Mesendoderm (in vitro differentiated cells): ENCODE measurements at regions not wholly inside any gene's neighbourhood (a gene's known extent, or its start where the extent isn't known, plus 50 kb on each side); places are given as distances from the start of the nearest gene placed in this dataset.

Source experiments
- DNase-seq: peaks from one replicate; pipeline ENCODE4 v3.0.0; 2013
- H2AK5ac ChIP-seq: 2 replicates; pipeline ENCODE4 v1.6.1; 2013; ENCODE audit warnings: low read length, inconsistent platforms
- H2BK120ac ChIP-seq: 2 replicates; pipeline ENCODE4 v1.6.1; 2013; ENCODE audit warnings: low read depth, mild to moderate bottlenecking, low read length, moderate library complexity, mixed read lengths
- H2BK15ac ChIP-seq: replicated peaks from 2 replicates; pipeline ENCODE4 v1.6.1; 2013; ENCODE audit warnings: low read depth, mild to moderate bottlenecking, moderate library complexity
- H2BK5ac ChIP-seq: 2 replicates; pipeline ENCODE4 v1.6.1; 2013; ENCODE audit warnings: low read length, inconsistent platforms
- H3K18ac ChIP-seq: 2 replicates; pipeline ENCODE4 v1.6.1; 2013; ENCODE audit warnings: mild to moderate bottlenecking, low read length, mixed read lengths
- H3K23ac ChIP-seq: one replicate; pipeline ENCODE4 v1.6.1; 2013; ENCODE audit warnings: low read length
- H3K27ac ChIP-seq: 2 replicates; pipeline ENCODE4 v1.5.1; 2013; ENCODE audit warnings: low read depth, mild to moderate bottlenecking, inconsistent platforms, low read length, moderate library complexity
- H3K27me3 ChIP-seq: 2 replicates; pipeline ENCODE4 v1.6.1; 2013; ENCODE audit warnings: low read length, control low read depth, mild to moderate bottlenecking, inconsistent platforms; ENCODE audit not compliant: insufficient read depth, poor library complexity
- H3K36me3 ChIP-seq: 2 replicates; pipeline ENCODE4 v1.6.1; 2013; ENCODE audit warnings: low read length, inconsistent platforms; ENCODE audit not compliant: control insufficient read depth, insufficient read depth
- H3K4ac ChIP-seq: one replicate; pipeline ENCODE4 v1.6.1; 2013; ENCODE audit warnings: low read depth, mild to moderate bottlenecking, low read length, moderate library complexity
- H3K4me1 ChIP-seq: 2 replicates; pipeline ENCODE4 v1.6.1; 2013; ENCODE audit warnings: low read depth, low read length, inconsistent platforms; ENCODE audit not compliant: control insufficient read depth
- H3K4me2 ChIP-seq: 2 replicates; pipeline ENCODE4 v1.6.1; 2013; ENCODE audit warnings: low read length
- H3K4me3 ChIP-seq: 2 replicates; pipeline ENCODE4 v1.5.1; 2013; ENCODE audit warnings: mild to moderate bottlenecking, low read length
- H3K56ac ChIP-seq: one replicate; pipeline ENCODE4 v1.6.1; 2013; ENCODE audit warnings: low read length
- H3K79me1 ChIP-seq: 2 replicates; pipeline ENCODE4 v1.6.1; 2013; ENCODE audit warnings: low read length, inconsistent platforms
- H3K79me2 ChIP-seq: 2 replicates; pipeline ENCODE4 v1.6.1; 2013; ENCODE audit warnings: mild to moderate bottlenecking, low read length; ENCODE audit not compliant: control insufficient read depth, insufficient read depth
- H3K9ac ChIP-seq: 2 replicates; pipeline ENCODE4 v1.6.1; 2013; ENCODE audit warnings: low read length, inconsistent platforms
- H4K5ac ChIP-seq: one replicate; pipeline ENCODE4 v1.6.1; 2013; ENCODE audit warnings: low read length
- H4K8ac ChIP-seq: one replicate; pipeline ENCODE4 v1.6.1; 2013; ENCODE audit warnings: low read depth, mild to moderate bottlenecking, control low read depth, low read length, moderate library complexity
- WGBS: extraction: QIAGEN DNeasy Blood & Tissue Kit; methylation state at CpG from one replicate; pipeline ENCODE4 v1.1.7; 2013; ENCODE audit warnings: low lambda C conversion rate, missing lambda C conversion rate; ENCODE audit not compliant: insufficient coverage; ENCODE audit errors: extremely low coverage; 5-methylcytosine and 5-hydroxymethylcytosine counted together

DNA sequence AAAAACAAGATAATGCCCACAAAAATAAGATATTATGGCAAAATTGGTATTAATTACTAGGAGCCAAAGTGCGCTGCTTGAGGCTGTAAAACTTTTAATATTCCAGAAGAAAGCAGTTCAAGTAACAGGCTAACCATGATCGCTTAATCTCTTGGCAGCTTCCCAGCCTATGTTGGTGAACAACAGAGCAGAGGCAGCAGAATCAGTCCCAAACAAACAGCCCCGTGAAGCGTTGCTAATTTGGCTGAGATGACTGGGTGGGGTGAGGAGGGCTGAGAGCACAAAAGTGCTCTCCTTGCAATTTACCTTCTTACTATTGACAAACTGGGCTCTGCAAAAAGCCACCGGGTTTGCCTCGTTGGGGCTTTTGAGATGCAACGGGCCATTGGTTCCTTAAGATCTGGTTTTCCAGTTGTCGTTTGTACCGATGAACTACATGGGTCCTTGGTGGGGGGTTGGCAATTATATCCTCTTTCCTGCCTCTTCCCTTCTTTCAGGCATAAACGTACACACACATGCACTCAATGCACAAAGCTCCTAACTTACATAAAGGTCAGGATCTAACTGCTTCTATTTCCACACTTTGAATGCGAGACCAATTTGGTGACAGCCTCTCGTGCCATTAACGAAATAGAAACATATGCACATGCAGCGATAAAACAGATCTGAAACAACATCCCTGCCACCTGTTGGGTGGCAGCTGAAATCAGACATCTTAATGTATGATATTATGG is 407.6 kb upstream of the CADM1 start:
- no peak overlapping the region for H3K4ac ChIP-seq
- H4K5ac ChIP-seq, result no peak overlapping the region
- H4K8ac ChIP-seq, result no peak overlapping the region
- no peaks in the 10 kb centered on the region for H3K27me3 ChIP-seq
- H3K4me3 ChIP-seq, result no peak overlapping the region
- no peaks in the 10 kb centered on the region for H3K36me3 ChIP-seq
- H3K79me1 ChIP-seq, result no peaks in the 10 kb centered on the region
- no peaks in the 10 kb centered on the region for H3K4me1 ChIP-seq
- no peak overlapping the region for H2BK15ac ChIP-seq
- H3K56ac ChIP-seq, result no peak overlapping the region
- H3K23ac ChIP-seq, result peak overlapping the region; percentile 50
- H3K18ac ChIP-seq, result no peak overlapping the region
- no CpG with 5 or more reads among the region's 14 CpGs for WGBS
- no peaks in the 10 kb centered on the region for H3K79me2 ChIP-seq
- no peak overlapping the region for H2BK5ac ChIP-seq
- no peak for DNase-seq
- no peak overlapping the region for H2AK5ac ChIP-seq
- H3K4me2 ChIP-seq, result no peak overlapping the region
- H2BK120ac ChIP-seq, result no peak overlapping the region
- H3K9ac ChIP-seq, result no peak overlapping the region
- no peak overlapping the region for H3K27ac ChIP-seq

DNA sequence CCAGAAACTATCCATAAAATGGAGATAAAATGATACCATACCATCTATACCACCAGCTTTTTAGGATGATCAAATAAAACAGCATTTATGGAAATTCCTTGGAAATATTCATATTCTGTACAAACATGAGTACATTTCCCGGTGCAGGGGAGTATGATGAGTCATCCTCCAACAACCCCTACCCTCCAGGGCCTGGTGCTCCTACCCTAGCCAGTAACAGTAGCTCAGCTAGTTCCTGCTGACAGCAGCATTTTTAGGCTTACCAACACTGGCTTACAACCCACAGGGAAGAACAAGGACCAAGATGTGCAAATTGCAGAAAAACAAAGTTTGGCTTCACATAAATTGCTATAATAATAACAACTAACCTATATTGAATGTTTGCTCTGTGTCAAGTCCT is 406.2 kb upstream of the CADM1 start:
- no peak overlapping the region for H3K18ac ChIP-seq
- H3K79me2 ChIP-seq, result no peaks in the 10 kb centered on the region
- no peak overlapping the region for H4K5ac ChIP-seq
- H3K56ac ChIP-seq, result no peak overlapping the region
- no peaks in the 10 kb centered on the region for H3K4me1 ChIP-seq
- H2BK5ac ChIP-seq, result no peak overlapping the region
- H4K8ac ChIP-seq, result no peak overlapping the region
- no peak overlapping the region for H3K23ac ChIP-seq
- H3K27me3 ChIP-seq, result no peaks in the 10 kb centered on the region
- no peak overlapping the region for H3K9ac ChIP-seq
- no peak overlapping the region for H3K4ac ChIP-seq
- no peak for DNase-seq
- H2BK120ac ChIP-seq, result no peak overlapping the region
- no peak overlapping the region for H3K4me2 ChIP-seq
- no peaks in the 10 kb centered on the region for H3K36me3 ChIP-seq
- H3K4me3 ChIP-seq, result no peak overlapping the region
- no peaks in the 10 kb centered on the region for H3K79me1 ChIP-seq
- WGBS, result no CpG with 5 or more reads among the region's 1 CpG
- H2AK5ac ChIP-seq, result no peak overlapping the region
- no peak overlapping the region for H3K27ac ChIP-seq
- H2BK15ac ChIP-seq, result no peak overlapping the region

DNA sequence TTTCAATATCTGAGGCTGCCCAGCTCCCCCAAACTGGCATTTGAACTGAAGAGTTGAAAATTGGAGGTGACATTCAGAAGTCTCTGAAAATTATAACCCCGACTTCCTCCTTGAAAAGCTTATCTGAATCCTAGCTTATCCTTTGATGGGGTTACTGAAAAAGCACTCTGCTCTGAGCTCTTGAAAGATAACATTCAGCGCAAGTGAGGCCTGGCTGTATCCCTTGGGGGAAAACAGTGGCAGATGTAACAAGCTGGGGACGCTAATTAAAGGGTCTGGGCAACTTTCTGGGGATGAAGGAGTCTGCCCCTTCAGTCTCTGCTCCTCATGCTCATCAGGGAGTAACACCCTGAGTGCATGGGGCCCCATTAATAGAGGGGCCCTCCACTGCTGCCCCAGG is 402.0 kb upstream of the CADM1 start:
- Histone ChIP-seq H2BK120ac (no peak overlapping the region), H3K23ac (no peak overlapping the region), H3K36me3 (no peaks in the 10 kb centered on the region), H3K27ac (no peak overlapping the region), H3K79me1 (no peaks in the 10 kb centered on the region), H3K27me3 (no peaks in the 10 kb centered on the region), H2BK15ac (no peak overlapping the region), H3K9ac (no peak overlapping the region), H4K8ac (no peak overlapping the region), H3K79me2 (no peaks in the 10 kb centered on the region), H3K56ac (no peak overlapping the region), H4K5ac (no peak overlapping the region), H2AK5ac (no peak overlapping the region), H3K4me1 (no peaks in the 10 kb centered on the region), H3K18ac (no peak overlapping the region), H3K4me2 (no peak overlapping the region), H3K4ac (no peak overlapping the region), H3K4me3 (no peak overlapping the region), H2BK5ac (no peak overlapping the region)
- no CpG with 5 or more reads among the region's 3 CpGs for WGBS
- DNase-seq, result no peak

DNA sequence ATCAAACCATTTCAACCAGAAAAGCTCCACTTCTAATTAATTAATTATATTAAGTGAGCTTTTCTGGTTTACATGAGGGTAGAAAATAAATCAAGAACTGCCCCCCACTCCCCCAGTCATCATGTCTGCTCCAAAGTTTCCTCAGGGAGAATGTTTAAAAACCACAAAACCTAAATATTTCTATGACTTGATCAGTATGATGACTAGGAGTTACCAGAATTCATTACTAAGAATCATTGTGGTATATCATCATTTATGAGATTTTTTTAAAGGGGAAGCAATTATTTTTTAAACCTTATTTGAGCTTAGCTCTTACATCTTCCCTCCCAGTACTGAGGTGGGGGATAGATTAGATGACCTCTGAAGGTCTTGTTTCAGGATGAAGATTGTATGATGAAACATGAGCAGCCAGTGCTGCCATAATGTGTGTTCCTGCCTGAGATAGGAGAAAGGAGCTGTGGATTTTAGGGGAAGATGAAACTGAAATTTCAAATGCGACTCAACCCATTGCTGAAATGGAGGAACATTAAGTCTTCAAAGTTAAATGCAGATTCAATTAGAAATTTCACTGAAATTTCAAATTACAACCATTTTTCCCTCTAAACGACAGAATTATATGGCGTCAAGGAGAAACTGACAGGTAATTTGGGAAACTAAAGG is 401.3 kb upstream of the CADM1 start:
- Histone ChIP-seq H3K4me1 (no peaks in the 10 kb centered on the region), H4K5ac (no peak overlapping the region), H3K27me3 (no peaks in the 10 kb centered on the region), H4K8ac (no peak overlapping the region), H3K36me3 (no peaks in the 10 kb centered on the region), H3K4me2 (no peak overlapping the region), H2BK15ac (no peak overlapping the region), H3K27ac (no peak overlapping the region), H3K79me1 (no peaks in the 10 kb centered on the region), H3K4me3 (no peak overlapping the region), H3K9ac (no peak overlapping the region), H2AK5ac (no peak overlapping the region), H3K56ac (no peak overlapping the region), H3K4ac (no peak overlapping the region), H3K18ac (no peak overlapping the region), H3K79me2 (no peaks in the 10 kb centered on the region), H2BK5ac (no peak overlapping the region), H2BK120ac (no peak overlapping the region), H3K23ac (no peak overlapping the region)
- WGBS, result no CpG with 5 or more reads among the region's 3 CpGs
- DNase-seq, result no peak

DNA sequence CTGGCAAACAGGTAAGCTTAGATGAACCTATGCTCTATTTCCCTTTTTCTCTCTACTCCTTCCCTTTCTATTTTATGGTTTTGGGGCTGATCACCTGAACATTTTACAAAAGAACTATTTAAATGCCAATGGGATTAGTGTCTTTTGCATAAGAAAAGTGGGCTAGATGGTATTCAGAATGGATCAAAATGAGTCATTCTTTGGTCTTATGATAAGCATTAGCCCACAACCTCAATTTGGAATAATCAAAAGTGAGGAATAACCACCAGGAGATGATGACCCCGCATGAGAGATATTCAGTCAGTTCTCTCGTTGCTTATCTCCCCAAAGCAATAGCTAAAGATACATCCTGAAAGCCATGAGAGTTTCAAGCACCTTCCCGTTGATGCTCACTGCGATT is 399.0 kb upstream of the CADM1 start:
- Histone ChIP-seq H3K79me1 (no peaks in the 10 kb centered on the region), H2AK5ac (no peak overlapping the region)

DNA sequence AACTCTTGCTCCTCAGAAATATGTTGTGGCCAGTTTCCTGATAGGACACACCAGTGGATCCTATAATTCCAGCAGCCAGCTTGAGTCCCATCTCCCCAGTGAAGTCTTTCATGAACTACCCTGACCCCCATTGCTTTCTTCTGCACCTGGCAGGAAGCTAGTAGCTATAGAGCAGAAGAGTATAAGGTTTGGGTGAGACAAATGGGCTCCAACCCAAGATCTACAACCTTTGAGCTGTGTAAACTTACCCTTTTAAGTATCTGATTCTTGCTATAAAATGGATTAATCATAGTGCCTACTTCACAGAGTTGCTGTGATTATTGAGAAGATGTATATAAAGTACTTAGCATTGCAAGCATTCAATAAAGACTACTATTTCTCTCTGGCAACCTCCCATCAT is 396.9 kb upstream of the CADM1 start:
- no peak overlapping the region for H3K4me2 ChIP-seq
- H2BK15ac ChIP-seq, result no peak overlapping the region
- no peaks in the 10 kb centered on the region for H3K79me1 ChIP-seq
- H3K9ac ChIP-seq, result no peak overlapping the region
- H3K27ac ChIP-seq, result no peak overlapping the region
- H3K56ac ChIP-seq, result no peak overlapping the region
- no peaks in the 10 kb centered on the region for H3K4me1 ChIP-seq
- no peak overlapping the region for H4K8ac ChIP-seq
- no peak overlapping the region for H2BK120ac ChIP-seq
- no peak for DNase-seq
- no peak overlapping the region for H3K23ac ChIP-seq
- H3K18ac ChIP-seq, result no peak overlapping the region
- no peak overlapping the region for H3K4me3 ChIP-seq
- no peak overlapping the region for H2AK5ac ChIP-seq
- H3K36me3 ChIP-seq, result no peaks in the 10 kb centered on the region
- no peak overlapping the region for H3K4ac ChIP-seq
- H3K79me2 ChIP-seq, result no peaks in the 10 kb centered on the region
- H3K27me3 ChIP-seq, result no peaks in the 10 kb centered on the region
- H4K5ac ChIP-seq, result no peak overlapping the region
- H2BK5ac ChIP-seq, result no peak overlapping the region

More for the DNA sequence above, 399.0 kb upstream of the CADM1 start:
- Histone ChIP-seq H3K27me3 (no peaks in the 10 kb centered on the region), H2BK15ac (no peak overlapping the region), H3K4ac (no peak overlapping the region), H3K27ac (no peak overlapping the region), H2BK120ac (no peak overlapping the region), H3K4me1 (no peaks in the 10 kb centered on the region), H4K5ac (no peak overlapping the region), H3K36me3 (no peaks in the 10 kb centered on the region), H2BK5ac (no peak overlapping the region), H3K56ac (no peak overlapping the region), H3K79me2 (no peaks in the 10 kb centered on the region), H3K23ac (no peak overlapping the region), H3K4me2 (no peak overlapping the region), H3K9ac (no peak overlapping the region), H3K4me3 (no peak overlapping the region), H4K8ac (no peak overlapping the region), H3K18ac (no peak overlapping the region)
- WGBS, result no CpG with 5 or more reads among the region's 4 CpGs
- DNase-seq, result no peak
